Suprapubic skin (tissue), 4 donors: ENCODE measurements at regions not wholly inside any gene's neighbourhood (a gene's known extent, or its start where the extent isn't known, plus 50 kb on each side); places are given as distances from the start of the nearest gene placed in this dataset.
"Not testable (repeated sequence)": the region's sequence is repeated elsewhere in the genome, so short reads cannot be mapped to it uniquely, and the experiment has no call there.

Source experiments
- DNase-seq, 2 donors: peaks; one replicate each; pipeline ENCODE4 v3.0.0-alpha.2; 2019; ENCODE audit warnings: low spot score in 2 of 2
- H3K27ac ChIP-seq: fragments of 200-600 bp; sonication (generic); one replicate; pipeline ENCODE4 v1.5.1; 2019
- H3K27me3 ChIP-seq: fragments of 200-600 bp; sonication (generic); one replicate; pipeline ENCODE4 v1.5.1; 2019
- H3K36me3 ChIP-seq: fragments of 200-600 bp; sonication (generic); one replicate; pipeline ENCODE4 v1.5.1; 2019
- H3K4me1 ChIP-seq: fragments of 200-600 bp; sonication (generic); one replicate; pipeline ENCODE4 v1.5.1; 2019
- H3K4me3 ChIP-seq: fragments of 200-600 bp; sonication (generic); one replicate; pipeline ENCODE4 v1.5.1; 2019; ENCODE audit warnings: mild to moderate bottlenecking
- H3K9me3 ChIP-seq: fragments of 200-600 bp; sonication (generic); one replicate; pipeline ENCODE4 v1.5.1; 2019
- EP300 ChIP-seq: sonication (generic); formaldehyde crosslinking; IDR thresholded peaks from one replicate; pipeline ENCODE4 v1.6.1; 2017; ENCODE audit warnings: antibody characterized with exemption
- POLR2A ChIP-seq, 2 donors: fragments of 450-650 bp; IDR thresholded peaks; one replicate each; pipeline ENCODE4 v1.6.1; 2017; ENCODE audit warnings: antibody characterized with exemption in 2 of 2, mild to moderate bottlenecking in 2 of 2, moderate library complexity in 2 of 2
- POLR2AphosphoS5 ChIP-seq, 3 donors: sonication (generic); formaldehyde crosslinking; IDR thresholded peaks; one replicate each; pipeline ENCODE4 v1.6.1; 2017; ENCODE audit warnings: antibody characterized with exemption in 3 of 3
- WGBS: methylation state at CpG from one replicate; pipeline ENCODE4 v1.1.5; 2018; 5-methylcytosine and 5-hydroxymethylcytosine counted together
- TF ChIP-seq, protein P1 (sequence below), 2 donors: fragments of 200-600 bp in 1 of 2; fragments of 450-650 bp in 1 of 2; sonication (generic) in 1 of 2; IDR thresholded peaks; one replicate each; pipeline ENCODE4 v1.5.1; 2016 to 2019; ENCODE audit warnings: antibody characterized with exemption in 2 of 2, mild to moderate bottlenecking in 1 of 2, moderate library complexity in 1 of 2

- H3K9me3 ChIP-seq, result no peaks in the 10 kb centered on the region
- no peak overlapping the region for H3K27ac ChIP-seq
- no peak for DNase-seq
- no peaks in the 10 kb centered on the region for H3K27me3 ChIP-seq
- no peak overlapping the region for H3K4me3 ChIP-seq
- H3K36me3 ChIP-seq, result no peaks in the 10 kb centered on the region
- no peak for TF ChIP-seq POLR2AphosphoS5 (IDR thresholded peaks at IDR 0.05)
- TF ChIP-seq POLR2A (IDR thresholded peaks at IDR 0.05), result no peak
- TF ChIP-seq EP300, result no peak
- TF ChIP-seq, protein P1, sequence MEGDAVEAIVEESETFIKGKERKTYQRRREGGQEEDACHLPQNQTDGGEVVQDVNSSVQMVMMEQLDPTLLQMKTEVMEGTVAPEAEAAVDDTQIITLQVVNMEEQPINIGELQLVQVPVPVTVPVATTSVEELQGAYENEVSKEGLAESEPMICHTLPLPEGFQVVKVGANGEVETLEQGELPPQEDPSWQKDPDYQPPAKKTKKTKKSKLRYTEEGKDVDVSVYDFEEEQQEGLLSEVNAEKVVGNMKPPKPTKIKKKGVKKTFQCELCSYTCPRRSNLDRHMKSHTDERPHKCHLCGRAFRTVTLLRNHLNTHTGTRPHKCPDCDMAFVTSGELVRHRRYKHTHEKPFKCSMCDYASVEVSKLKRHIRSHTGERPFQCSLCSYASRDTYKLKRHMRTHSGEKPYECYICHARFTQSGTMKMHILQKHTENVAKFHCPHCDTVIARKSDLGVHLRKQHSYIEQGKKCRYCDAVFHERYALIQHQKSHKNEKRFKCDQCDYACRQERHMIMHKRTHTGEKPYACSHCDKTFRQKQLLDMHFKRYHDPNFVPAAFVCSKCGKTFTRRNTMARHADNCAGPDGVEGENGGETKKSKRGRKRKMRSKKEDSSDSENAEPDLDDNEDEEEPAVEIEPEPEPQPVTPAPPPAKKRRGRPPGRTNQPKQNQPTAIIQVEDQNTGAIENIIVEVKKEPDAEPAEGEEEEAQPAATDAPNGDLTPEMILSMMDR (IDR thresholded peaks at IDR 0.05), result no peak
- H3K4me1 ChIP-seq, result peaks cover 6% of the 10 kb centered on the region
- 88% methylated on average over 2 of the region's 2 CpGs for WGBS
Observed at GRCh38 chr11:15848631-15849168, 507.6 kb downstream of the SOX6 start.

- Histone ChIP-seq H3K4me1 (peaks cover under 1% of the 10 kb centered on the region), H3K36me3 (no peaks in the 10 kb centered on the region), H3K27me3 (no peaks in the 10 kb centered on the region), H3K27ac (no peak overlapping the region), H3K9me3 (no peaks in the 10 kb centered on the region), H3K4me3 (no peak overlapping the region)
- no peak for DNase-seq
- TF ChIP-seq, protein P1 (IDR thresholded peaks at IDR 0.05), result no peak
- TF ChIP-seq EP300 (no peak), POLR2A (IDR thresholded peaks at IDR 0.05) (no peak), POLR2AphosphoS5 (IDR thresholded peaks at IDR 0.05) (no peak)
- WGBS, result 80% methylated on average over 4 of the region's 4 CpGs
Observed at GRCh38 chr11:15849257-15849656, 507.1 kb downstream of the SOX6 start.

DNA sequence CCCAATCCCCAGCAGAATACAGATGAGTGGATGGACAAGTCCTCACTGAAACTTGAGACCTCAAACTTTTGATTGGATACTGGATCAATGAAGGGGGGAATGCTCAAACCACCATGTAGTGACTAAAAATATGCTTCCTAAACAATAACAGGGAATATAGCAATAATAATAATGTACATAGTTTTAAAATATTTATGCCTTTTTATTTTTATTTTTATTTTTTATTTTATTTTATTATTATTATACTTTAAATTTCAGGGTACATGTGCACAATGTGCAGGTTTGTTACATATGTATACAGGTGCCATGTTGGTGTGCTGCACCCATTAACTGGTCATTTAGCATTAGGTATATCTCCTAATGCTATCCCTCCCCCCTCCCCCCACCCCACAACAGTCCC is 506.0 kb downstream of the SOX6 start:
- H3K4me1 ChIP-seq, H3K4me3 ChIP-seq, H3K27me3 ChIP-seq, DNase-seq, H3K36me3 ChIP-seq, H3K9me3 ChIP-seq, H3K27ac ChIP-seq: not testable (repeated sequence)

GRCh38 chr11:15851051-15851498 is 505.3 kb downstream of the SOX6 start:
- no peaks in the 10 kb centered on the region for H3K4me1 ChIP-seq
- TF ChIP-seq POLR2AphosphoS5 (IDR thresholded peaks at IDR 0.05), result no peak
- no peak for TF ChIP-seq POLR2A (IDR thresholded peaks at IDR 0.05)
- TF ChIP-seq, protein P1 (IDR thresholded peaks at IDR 0.05), result no peak
- no peak for TF ChIP-seq EP300
- no peaks in the 10 kb centered on the region for H3K9me3 ChIP-seq
- DNase-seq, result no peak
- H3K27me3 ChIP-seq, result no peaks in the 10 kb centered on the region
- no peaks in the 10 kb centered on the region for H3K36me3 ChIP-seq
- H3K4me3 ChIP-seq, result no peak overlapping the region
- H3K27ac ChIP-seq, result no peak overlapping the region
- WGBS, result 60% methylated on average over 5 of the region's 5 CpGs

- DNase-seq, result no peak
- Histone ChIP-seq H3K4me3 (no peak overlapping the region), H3K9me3 (no peaks in the 10 kb centered on the region), H3K27ac (no peak overlapping the region), H3K27me3 (no peaks in the 10 kb centered on the region), H3K36me3 (no peaks in the 10 kb centered on the region), H3K4me1 (no peaks in the 10 kb centered on the region)
- TF ChIP-seq EP300, result no peak
- TF ChIP-seq, protein P1 (IDR thresholded peaks at IDR 0.05), result no peak
- TF ChIP-seq POLR2A (IDR thresholded peaks at IDR 0.05), result no peak
- TF ChIP-seq POLR2AphosphoS5 (IDR thresholded peaks at IDR 0.05), result no peak
- WGBS, result 75% methylated on average over 3 of the region's 3 CpGs
Observed at GRCh38 chr11:15852179-15852578, 504.2 kb downstream of the SOX6 start.

GRCh38 chr11:15854245-15854644 is 502.1 kb downstream of the SOX6 start:
- DNase-seq, result no peak
- TF ChIP-seq EP300 (no peak), POLR2AphosphoS5 (IDR thresholded peaks at IDR 0.05) (no peak), POLR2A (IDR thresholded peaks at IDR 0.05) (no peak)
- TF ChIP-seq, protein P1 (IDR thresholded peaks at IDR 0.05), result no peak

More at GRCh38 chr11:15854245-15854644, 502.1 kb downstream of the SOX6 start:
- no peaks in the 10 kb centered on the region for H3K36me3 ChIP-seq
- peaks cover under 1% of the 10 kb centered on the region for H3K27me3 ChIP-seq
- no peaks in the 10 kb centered on the region for H3K9me3 ChIP-seq
- no peak overlapping the region for H3K27ac ChIP-seq
- no peaks in the 10 kb centered on the region for H3K4me1 ChIP-seq
- H3K4me3 ChIP-seq, result no peak overlapping the region
